Peyer's patch (tissue), 4 donors: ENCODE measurements at regions not wholly inside any gene's neighbourhood (a gene's known extent, or its start where the extent isn't known, plus 50 kb on each side); places are given as distances from the start of the nearest gene placed in this dataset.

Experiments used
- CTCF ChIP-seq, 6 experiments: fragments of 450-650 bp in 4 of 6; fragments of 200-600 bp in 2 of 6; sonication (generic) in 1 of 6; IDR thresholded peaks; one replicate each; pipeline ENCODE4 v1.5.1; 2017 to 2019; ENCODE audit warnings: antibody characterized with exemption in 6 of 6, mild to moderate bottlenecking in 3 of 6, moderate library complexity in 1 of 6
- POLR2A ChIP-seq, 2 donors: fragments of 450-650 bp; IDR thresholded peaks; one replicate each; pipeline ENCODE4 v1.5.1; 2017; ENCODE audit warnings: antibody characterized with exemption in 2 of 2, mild to moderate bottlenecking in 2 of 2, moderate library complexity in 2 of 2

DNA sequence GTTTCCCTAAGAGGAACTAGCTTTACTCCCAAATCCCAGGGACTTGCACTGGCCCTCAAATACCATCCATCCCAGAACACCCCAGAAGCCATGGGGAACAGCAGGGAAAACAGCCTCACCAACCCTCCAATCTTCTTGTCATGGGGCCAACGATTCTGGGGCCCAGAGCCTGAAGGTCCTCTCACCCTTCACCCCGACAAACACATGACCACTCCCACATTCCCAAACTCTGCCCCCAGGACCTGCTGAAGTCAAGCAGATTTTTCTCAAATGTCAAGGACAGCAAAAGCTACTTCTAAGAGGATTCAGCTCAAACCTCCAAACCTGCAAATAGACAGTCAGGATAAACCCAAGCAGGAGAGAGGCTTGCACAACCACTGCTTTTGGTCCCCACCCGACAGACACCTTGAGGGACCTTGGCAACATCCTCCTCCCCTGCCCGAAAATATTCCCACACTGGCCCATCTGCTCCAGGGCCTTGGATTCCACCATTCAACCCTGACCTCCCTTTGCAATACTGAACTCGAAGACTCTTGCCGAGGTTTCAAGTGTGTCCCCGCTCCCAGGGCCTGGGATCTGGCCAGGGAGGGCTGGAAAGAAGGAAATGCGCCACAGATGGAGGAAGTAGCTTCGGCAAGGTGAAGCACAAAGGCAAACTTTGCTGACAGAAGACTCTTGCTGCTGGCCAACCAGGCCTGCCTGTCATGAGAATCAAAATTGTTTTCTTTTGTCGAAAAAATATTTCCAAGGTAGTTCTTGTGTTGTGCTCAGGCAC, 143.3 kb downstream of the ZFP36L2 start:
- TF ChIP-seq CTCF (IDR thresholded peaks at IDR 0.05) (no peak), POLR2A (IDR thresholded peaks at IDR 0.05) (no peak)
